HG03439 (cell line): ENCODE measurements at regions not wholly inside any gene's neighbourhood (a gene's known extent, or its start where the extent isn't known, plus 50 kb on each side); places are given as distances from the start of the nearest gene placed in this dataset.
A peak's percentile ranks its signal among the peaks of the same experiment; 100 is the strongest.

ENCODE experiments used
- ATAC-seq: cut with Tn5 transposase; IDR thresholded peaks from one replicate; pipeline ENCODE4 v1.9.1; 2021; ENCODE audit warnings: mild to moderate bottlenecking, moderate library complexity; ENCODE audit not compliant: unreplicated experiment

GRCh38 chr18:41842886-41843285 is 112.1 kb upstream of the PIK3C3 start:
- no peak for ATAC-seq

GRCh38 chr18:41829647-41830516 is 125.2 kb upstream of the PIK3C3 start:
- no peak for ATAC-seq

GRCh38 chr18:41828137-41828536 is 126.9 kb upstream of the PIK3C3 start:
- no peak for ATAC-seq

GRCh38 chr18:41820784-41821183 is 134.2 kb upstream of the PIK3C3 start:
- ATAC-seq = no peak

- no peak for ATAC-seq
These were observed 136.4 kb upstream of the PIK3C3 start for GRCh38 chr18:41818381-41819355.

- ATAC-seq = no peak
These were observed 140.4 kb upstream of the PIK3C3 start for GRCh38 chr18:41814651-41815050.

- ATAC-seq = no peak
These were observed 145.4 kb upstream of the PIK3C3 start for GRCh38 chr18:41809652-41810051.

- no peak for ATAC-seq
These were observed 149.7 kb upstream of the PIK3C3 start for GRCh38 chr18:41805341-41805740.

GRCh38 chr18:41798879-41799278 is 156.2 kb upstream of the PIK3C3 start:
- no peak for ATAC-seq

GRCh38 chr18:41790687-41791086 is 164.3 kb upstream of the PIK3C3 start:
- ATAC-seq = no peak

- ATAC-seq = no peak
These were observed 166.0 kb upstream of the PIK3C3 start for GRCh38 chr18:41789001-41789400.

GRCh38 chr18:41783879-41784278 is 171.2 kb upstream of the PIK3C3 start:
- no peak for ATAC-seq

GRCh38 chr18:41783065-41783818 is 171.8 kb upstream of the PIK3C3 start:
- peak; percentile 66 for ATAC-seq

- ATAC-seq = no peak
These were observed 183.1 kb upstream of the PIK3C3 start for GRCh38 chr18:41771973-41772372.

- no peak for ATAC-seq
These were observed 185.8 kb upstream of the PIK3C3 start for GRCh38 chr18:41769265-41769664.

GRCh38 chr18:41768467-41768866 is 186.6 kb upstream of the PIK3C3 start:
- no peak for ATAC-seq

GRCh38 chr18:41767960-41768359 is 187.1 kb upstream of the PIK3C3 start:
- no peak for ATAC-seq

GRCh38 chr18:41765460-41765859 is 189.6 kb upstream of the PIK3C3 start:
- no peak for ATAC-seq

- ATAC-seq = no peak
These were observed 191.7 kb upstream of the PIK3C3 start for GRCh38 chr18:41763361-41763760.

GRCh38 chr18:41761333-41762018 is 193.6 kb upstream of the PIK3C3 start:
- ATAC-seq = no peak
